Kasumi-1 (cell line): ENCODE measurements at regions not wholly inside any gene's neighbourhood (a gene's known extent, or its start where the extent isn't known, plus 50 kb on each side); places are given as distances from the start of the nearest gene placed in this dataset.

Experiments used
- DNase-seq, 2 experiments: peaks; one replicate each; lab custom pipeline; 2025; lab: John Stamatoyannopoulos, UW

DNA sequence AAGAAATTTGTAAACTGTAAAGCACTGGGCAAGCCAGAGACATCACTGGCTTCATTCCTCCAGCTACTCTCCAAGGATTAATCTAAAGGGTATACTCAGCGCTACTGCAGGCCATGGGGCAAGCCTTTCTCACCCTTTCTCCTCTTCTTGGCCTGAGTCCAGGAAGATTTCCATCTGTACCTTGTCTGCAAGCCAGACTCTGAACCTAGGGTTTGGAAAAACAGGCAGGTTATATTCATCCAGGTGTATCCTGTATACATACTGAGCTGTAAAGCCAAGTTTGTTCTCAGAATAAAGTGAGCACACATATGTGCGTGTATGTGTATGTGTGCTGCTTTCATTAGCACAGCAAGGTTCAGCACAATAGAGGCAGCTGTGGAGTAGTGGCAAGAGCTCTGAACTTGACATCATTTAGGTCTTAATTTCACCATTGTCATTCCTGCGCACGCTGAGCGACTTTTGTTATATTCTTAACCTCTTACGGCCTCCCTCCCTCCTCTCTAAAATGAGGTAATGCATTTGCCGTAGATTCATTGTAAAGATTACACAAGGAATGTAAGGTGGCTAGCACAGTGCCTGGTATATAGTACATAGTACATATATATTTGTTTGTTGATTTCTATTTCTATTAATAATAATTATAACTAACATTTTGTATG is 128.1 kb upstream of the JUN start:
- no peak for DNase-seq

DNA sequence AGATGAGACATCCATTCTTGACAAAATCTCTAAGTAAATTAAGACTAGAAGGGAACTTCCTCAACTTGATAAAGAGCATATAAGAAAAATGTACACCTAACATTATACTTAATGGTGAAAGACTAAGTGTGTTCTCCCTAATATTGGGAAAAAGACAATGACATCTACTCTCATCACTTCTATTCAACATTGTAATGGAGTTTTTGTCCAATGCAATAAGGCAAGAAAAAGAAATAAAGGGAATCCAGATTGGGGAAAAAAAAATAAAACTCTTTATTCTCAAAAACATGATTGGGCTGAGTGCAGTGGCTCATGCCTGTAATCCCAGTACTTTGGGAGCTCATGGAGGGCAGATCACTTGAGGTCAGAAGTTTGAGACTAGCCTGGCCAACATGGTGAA is 131.1 kb upstream of the JUN start:
- DNase-seq: no peak

DNA sequence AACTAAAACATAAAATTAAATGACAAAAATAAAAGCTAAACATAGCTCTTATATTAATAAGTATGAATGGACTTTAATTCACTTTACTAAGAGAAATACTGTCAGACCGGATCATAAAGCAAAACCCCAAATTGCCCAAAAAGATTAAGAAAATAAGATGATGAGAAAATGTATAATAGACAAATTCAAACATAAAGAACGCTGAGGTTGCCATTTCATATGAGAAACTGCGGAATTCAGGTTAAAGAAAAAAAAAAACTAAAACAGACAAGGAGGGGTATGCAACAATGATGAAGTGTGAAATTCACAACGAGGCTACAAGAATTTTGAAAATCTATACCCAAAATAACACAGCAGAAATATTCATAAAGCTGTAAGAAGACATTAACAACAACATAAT is 133.6 kb upstream of the JUN start:
- no peak for DNase-seq

DNA sequence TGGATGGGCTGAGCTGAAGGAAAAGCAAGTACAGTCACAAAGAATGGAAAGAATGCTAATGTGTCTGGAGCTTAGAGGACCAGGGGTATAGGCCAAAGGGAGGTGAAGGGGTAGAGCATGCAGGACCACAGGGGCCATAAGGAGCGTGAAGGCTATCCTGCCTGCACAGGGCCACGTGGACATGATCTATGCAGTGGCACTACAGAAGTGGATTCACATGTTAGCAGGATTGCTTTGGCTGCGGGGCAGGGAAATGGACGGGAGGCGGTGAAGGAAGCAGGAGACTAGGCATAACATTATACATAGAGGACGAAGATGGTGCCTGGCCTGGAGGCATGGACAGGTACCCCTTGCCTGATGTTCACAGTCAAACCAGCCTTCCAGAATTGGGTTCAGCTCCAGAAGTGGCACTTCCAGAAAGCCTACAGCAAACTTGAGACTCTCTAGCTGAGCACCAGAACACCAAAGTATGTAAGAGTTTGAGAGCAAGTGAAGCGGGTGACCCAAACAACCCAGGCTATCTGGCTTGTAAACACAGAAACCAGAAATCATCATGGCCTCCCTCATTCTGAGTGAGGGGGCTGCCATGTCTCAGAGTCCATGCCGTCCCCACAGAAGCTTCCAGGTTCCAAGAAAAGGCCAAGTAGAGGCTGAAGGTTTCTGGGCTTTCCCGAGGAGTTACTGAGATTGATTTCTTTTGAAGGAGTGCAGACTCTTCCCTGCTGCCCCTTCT is 135.5 kb upstream of the JUN start:
- no peak for DNase-seq

DNA sequence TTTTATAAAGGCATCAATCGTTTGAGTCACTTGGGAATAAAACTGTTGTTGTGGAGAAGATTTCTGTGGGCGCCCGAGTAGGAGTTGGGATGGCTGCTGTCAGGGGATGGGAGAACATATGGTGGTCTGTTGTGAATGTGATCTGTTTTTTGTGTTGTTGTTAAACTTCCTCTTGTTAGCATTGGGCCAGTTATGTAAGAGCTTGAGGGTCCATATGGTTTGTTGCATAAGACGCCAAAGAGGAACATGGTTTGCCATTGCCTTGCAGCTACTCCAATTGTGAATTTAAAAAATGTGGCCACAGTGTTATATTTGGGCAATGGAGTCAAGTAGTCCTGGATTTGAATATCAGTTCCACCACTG is 136.1 kb upstream of the JUN start:
- DNase-seq: peak; percentile 67 to 73

DNA sequence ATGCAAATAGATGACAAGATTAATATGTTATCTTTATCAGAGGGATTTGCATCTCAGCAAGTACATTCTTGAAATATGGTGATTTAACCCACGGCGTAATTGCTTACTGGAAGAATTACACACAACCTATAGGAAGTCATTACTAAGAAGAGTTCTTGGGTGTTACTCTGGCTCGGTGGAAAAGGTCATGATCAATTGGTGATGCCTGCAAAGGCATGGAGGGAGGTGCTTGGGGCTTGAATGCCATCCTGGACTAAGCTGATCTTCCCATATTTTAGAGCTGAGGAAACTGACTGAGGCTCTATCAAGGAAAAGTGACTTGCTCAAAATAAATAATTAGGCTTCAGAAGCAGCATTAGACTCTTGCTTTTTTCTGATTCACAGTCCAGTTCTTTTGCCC is 137.5 kb upstream of the JUN start:
- DNase-seq: no peak

DNA sequence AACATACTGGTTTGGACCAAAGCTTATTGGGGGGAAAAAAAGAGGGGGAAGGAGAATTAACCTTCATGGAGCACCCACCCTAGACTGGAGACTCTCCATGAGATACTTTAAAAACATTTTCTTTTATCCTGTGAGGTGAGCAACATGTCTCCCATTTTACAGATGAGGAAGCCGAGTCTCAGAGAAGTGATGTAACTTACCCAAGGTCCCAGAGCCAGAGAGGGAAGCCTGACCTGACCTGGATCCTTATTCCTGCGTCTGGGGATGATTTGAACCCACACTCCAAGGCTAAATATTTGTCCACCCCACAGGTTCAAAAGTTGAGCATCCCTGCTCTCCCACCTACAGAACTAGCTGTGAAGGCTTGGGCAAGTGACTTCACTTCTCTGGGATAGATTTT is 137.9 kb upstream of the JUN start:
- DNase-seq: no peak

DNA sequence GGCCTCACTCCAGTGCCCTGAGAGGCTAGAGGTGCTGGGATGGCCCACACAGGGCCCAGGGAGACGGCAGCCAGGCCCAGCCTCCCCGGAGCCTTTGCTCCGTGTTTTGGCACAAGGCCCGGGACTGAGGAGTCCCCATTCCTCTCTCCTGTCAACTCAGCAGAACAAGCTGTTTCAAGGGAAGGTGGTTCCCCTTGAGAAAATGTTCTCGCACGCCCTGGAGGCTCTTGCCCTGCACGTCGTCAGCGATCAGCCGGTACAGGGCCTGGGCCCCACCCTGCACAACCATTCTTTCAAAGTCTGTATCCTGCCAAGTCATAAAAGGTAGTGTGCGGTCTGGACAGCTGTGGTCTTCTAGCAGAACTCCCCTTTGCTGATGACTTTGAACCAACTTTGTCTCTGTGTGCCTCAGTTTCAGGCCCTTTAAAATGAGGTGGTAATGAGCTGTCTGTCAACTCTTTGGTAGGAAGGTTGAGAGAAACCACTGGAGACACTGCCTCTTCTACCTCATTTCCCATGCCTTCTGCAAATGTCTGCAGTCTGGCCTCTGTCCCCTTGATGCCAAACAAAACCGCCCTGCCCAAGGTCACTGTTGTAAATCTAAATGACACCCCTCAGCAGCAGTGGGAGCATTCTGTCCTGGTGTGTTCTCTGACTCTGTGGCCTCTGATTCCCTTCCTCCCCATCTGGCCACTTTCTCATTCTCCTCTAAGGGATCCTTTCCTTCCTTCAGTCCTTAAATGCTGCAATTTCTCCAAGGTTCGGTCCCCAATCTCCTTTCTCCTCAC is 138.6 kb upstream of the JUN start:
- no peak for DNase-seq

DNA sequence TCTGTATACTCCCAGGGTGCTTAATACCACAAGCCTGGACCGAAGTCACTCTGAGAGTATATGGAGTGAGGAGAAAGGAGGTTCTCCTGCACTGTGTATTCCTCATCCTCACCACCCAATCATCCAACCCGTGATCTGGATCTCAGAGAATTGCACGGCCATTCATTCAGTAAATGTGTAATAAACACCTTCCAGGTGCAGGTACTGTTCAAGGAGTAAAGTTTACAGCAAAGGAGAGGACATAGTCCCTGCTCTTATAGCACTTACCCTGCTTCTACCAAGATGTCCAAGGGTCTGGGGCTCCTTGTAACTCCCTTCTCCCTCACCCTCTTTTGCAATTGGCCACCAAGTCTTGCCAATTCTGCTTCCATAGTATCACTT is 139.2 kb upstream of the JUN start:
- no peak for DNase-seq

DNA sequence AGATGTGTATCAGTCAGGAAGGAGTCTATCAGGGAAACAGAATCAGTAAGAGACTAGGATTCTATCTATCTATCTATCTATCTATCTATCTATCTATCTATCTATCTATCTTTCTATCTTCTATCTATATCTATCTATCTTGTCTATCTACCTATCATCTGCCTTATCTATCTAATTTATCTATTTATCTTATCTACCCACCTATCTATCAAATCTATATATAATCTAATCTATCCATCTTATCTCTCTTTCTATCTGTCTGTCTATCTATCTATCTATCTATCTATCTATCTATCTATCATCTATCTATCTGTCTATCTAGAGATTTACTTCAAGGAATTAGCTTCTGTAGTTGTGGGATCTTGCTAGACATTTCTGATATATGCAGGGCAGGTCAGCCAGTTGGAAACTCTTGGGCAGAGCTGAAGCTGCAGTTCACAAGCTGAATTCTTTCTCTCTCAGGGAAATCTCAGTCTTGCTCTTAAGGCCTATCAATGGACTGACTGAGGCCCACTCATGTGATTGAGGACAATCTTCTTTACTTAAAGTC is 140.2 kb upstream of the JUN start:
- DNase-seq: no peak

DNA sequence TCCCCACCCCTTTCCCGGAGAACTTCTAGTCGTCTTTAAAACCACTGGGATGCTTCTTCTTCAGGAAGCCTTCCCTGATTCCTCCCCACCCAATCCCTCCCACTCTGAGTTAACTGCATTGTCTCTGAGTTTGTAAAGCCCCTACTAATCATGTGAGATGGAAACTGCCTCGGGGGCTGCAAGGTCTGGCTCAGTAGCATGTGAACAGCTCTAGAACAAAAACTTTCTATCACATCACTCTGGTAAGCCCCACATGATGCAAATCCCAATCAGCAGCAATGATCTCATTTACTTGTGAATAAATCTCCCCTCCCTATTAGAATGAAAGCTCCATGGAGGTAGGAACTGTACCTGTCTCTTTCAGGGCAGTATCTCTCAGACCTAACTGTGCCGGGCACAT is 141.0 kb upstream of the JUN start:
- no peak for DNase-seq

DNA sequence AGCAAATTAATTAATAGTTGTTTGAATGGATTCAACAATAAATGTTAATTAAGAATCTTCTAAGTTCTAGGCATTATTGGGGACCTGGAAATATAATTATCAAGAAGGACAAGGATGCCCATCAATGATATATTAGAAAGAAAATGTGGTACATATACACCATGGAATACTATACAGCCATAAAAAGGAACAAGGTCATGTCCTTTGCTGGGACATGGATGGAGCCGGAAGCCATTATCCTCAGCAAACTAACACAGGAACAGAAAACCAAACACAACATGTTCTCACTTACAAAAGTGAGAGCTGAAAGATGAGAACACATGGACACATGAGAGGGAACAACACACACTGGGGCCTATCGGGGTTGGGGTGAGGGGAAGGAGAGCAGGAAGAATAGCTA is 141.4 kb upstream of the JUN start:
- DNase-seq: no peak

DNA sequence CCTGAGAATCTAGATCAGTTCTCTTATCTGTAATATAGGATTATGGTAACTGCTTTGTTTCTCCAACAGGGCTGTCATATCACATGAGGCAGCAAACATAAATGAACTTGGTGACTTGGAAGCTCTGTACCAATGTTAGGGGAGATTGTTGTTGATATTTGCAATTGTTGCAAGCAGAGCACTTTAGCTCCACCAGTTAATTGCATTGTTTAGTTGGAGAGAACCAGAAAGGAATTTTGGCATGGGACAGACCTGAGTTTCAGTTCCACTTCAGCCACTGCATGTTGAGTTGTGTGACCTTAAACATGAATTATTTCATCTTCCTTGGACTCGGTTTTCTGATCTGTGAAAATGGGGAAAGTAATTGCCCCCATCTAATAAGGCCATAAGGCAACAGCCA is 142.3 kb upstream of the JUN start:
- DNase-seq: no peak

DNA sequence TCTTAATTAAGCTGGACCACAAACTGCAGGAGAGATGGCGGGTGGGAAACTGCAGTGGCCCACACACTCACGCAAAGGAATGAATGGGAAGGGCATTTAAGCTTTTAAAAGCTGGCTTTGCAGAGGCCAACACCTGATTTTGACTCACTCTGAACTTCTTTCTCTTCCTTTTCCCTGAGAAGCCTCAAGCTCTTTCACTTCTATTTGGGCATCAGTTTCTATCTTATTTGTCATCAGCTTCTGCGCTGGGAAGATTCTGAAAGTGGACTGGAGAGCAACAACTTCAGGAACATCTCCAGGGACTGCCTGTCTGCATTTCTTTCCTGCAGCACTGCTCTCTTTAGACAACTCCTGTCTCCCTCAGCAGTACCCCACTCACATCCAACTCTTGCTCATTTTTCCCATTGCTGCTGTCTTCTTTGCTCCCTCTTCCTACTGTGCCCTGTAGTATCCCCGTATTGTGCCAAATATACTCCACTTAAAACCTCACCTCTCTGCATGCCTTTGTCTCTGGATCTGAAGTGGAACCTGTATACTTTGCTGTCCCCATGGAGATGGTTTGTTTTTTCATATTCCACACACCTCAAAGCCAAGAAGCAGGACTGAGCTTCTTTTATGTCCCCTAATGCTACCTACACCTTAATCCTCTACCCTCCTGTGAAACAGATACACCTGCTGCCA is 143.3 kb upstream of the JUN start:
- no peak for DNase-seq

DNA sequence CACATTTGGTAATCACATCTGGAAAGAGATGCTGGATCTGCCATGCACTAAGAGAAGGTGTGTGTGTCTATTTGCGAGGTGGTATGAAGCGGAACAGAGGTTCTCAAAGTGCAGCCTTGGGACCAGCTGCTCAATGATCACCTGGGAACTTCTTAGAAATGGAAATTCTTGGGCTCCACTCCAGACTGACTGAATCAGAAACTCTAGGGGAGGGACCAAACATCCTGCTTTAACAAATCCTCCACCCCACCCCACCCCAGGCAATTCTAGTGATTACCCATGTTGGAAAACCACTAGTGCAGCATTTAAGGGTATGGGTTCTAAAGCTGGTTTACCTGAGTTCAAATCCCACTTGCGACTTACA is 143.9 kb upstream of the JUN start:
- no peak for DNase-seq

DNA sequence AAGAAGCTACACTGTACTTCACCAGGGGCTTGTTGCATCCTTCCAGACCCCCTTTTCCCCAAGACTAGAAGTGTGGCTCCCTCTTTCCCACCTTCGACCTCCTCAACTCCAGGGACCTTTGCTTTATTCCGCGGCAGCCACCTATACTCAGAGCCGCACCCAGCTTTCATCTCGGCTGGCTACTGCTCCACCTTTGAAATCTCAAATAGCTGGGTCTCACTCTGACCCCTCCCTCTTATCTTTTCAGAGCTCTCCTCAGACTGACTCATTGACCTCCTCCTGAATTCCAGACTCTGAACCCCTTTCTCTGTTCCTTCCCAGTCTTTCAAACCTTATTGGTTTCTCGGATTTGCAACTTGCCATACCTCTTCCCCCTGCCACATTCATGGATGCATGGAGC is 144.7 kb upstream of the JUN start:
- no peak for DNase-seq

DNA sequence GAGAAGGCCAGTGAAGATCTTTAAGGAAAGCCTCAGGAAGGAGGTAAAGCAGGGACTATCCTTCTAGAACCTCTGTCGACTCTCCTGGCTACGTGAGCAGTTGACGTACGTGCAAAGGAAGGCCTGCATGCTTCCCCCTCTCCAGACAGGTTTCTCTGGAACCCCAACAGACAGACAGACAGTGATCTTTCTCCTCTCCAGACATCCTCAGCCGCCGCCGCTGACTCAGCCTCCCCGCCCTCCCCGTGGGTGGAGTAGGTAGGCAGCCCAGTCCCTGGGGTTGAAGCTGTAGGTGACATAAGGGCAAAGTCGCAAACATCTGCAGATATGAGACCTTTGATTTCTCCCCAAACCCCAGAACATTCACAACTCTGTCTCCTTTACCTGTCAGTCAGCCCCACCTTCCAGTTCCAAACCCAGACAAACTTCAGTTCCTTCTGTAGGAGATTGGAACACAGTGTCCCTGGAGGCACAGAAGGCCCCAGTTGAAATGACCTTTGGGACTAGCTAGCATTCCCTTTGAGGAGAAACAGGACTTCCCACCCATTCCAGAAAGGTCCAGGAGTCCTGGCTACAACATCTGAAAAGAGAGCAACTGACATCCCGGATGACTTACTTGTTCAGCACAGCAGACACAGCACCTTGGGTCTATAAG is 146.0 kb upstream of the JUN start:
- DNase-seq: no peak

DNA sequence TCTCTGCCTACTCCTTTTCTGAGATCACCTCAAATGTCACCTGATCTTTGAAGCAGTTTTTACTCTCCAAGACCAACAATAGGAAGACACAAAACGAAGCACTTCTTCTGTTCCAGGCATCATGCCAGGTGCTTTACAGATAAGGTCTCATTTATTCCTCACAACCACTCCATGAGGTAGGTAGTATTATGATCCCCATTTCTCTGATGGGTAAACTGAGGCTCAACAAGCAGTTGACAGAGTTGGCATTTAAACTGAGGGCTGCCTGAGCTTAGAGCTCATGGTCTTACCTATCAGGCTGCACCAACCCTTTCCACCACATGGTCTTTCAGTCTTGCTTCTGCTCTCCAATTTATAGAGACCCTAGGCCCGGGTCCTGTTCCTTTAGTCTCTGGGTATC is 147.2 kb upstream of the JUN start:
- DNase-seq: no peak

DNA sequence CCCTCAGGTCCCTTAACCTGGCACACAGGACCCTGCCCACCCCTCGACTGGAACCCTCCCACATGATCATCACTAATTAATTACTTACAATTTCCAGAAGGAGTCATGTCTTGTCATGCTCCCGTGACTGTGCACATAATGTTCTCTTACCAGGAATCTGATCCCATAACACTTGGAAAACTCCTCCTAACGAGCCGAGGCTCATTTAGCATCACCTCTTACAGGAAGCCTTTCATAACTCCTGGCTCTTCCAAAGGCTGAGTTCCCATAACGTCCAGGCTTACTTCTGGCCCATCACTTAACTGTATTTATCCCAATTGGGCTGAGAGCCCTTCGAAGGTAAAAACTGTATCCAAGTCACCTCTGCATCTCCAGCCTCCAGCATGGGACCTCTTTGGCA is 147.9 kb upstream of the JUN start:
- DNase-seq: no peak

DNA sequence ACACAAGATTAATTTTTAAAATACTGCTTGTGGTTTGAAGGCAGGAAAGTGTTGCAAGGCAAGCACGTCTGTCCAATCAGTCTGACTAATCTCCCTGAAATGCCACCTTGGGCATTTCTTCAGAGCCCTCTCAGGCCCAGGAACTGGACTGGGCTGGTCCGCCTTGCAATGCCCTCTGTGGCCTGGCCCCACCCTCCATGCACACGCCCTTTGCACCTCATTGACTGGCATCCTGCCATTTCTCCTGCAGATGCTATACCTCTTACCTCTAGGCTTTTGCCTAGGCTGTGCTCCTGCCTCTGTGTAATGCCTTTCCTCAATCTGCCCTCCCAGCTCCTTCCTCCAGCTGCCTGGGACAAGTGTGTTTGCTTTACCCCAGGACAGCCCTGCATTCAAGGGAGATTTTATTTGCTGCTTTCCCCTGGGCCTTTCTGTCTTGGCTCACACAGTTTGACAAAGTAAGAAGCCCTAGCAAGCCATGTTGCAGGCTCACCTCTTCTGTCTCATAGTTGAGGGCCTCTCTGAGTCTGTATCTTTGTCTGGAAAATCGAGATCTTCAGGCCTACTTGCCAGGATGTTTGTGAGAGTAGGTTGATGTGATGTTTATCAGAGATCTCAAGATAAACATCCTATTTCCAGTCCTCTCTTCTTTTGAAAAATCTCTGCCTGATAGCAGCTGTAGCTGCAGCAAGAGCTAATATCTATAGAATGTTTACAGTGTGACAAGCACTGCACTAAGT is 149.2 kb upstream of the JUN start:
- DNase-seq: peak; percentile 13 to 26

DNA sequence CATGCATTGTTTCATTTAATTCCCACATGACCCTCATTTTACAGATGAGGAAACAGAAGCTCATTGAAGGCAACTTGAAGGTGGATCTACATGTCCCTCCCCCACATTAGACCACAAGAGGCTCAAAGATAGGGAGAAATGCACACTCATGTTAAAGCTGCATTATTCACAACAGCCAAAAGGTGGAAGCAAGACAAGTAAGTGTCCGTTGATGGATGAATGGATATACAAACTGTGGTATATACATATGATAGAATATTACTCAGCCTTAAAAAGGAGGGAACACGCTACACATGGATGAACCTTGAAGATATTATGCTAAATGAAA is 149.7 kb upstream of the JUN start:
- peak; percentile 29 to 31 for DNase-seq

DNA sequence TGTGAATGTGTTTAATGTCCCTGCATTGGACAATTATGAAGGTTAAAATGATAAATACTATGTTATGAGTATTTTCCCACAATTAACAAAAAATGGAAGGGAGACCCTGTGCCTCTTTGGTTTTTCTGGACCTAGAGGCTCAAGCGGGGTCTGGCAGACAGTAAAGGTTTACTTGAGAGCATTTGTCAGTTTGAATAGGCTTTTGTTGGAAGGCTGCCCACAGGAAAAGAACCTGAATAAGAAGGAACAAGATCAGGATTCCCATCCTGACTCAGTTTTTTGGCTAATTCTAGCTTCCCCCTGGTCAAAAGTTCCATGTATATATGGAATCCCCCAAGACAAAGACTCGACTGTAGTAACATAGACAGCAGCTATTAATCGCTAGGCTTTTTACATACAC is 150.9 kb upstream of the JUN start:
- DNase-seq: no peak
